Lower leg skin (tissue), 3 donors: ENCODE measurements at regions not wholly inside any gene's neighbourhood (a gene's known extent, or its start where the extent isn't known, plus 50 kb on each side); places are given as distances from the start of the nearest gene placed in this dataset.

ENCODE experiments used
- CTCF ChIP-seq, 3 donors: fragments of 450-650 bp; IDR thresholded peaks; one replicate each; pipeline ENCODE4 v1.5.1; 2016; ENCODE audit warnings: antibody characterized with exemption in 3 of 3, mild to moderate bottlenecking in 3 of 3, moderate library complexity in 2 of 3
- POLR2A ChIP-seq, 2 donors: fragments of 450-650 bp; IDR thresholded peaks; one replicate each; pipeline ENCODE4 v1.6.1; 2016 to 2017; ENCODE audit warnings: antibody characterized with exemption in 2 of 2, mild to moderate bottlenecking in 1 of 2, moderate library complexity in 1 of 2

GRCh38 chr17:62868723-62869122, 60.6 kb upstream of the MARCHF10 start:
- TF ChIP-seq CTCF (IDR thresholded peaks at IDR 0.05): no peak
- TF ChIP-seq POLR2A (IDR thresholded peaks at IDR 0.05): no peak
